Peyer's patch (tissue), 4 donors: ENCODE measurements at regions not wholly inside any gene's neighbourhood (a gene's known extent, or its start where the extent isn't known, plus 50 kb on each side); places are given as distances from the start of the nearest gene placed in this dataset.
A peak's percentile ranks its signal among the peaks of the same experiment; 100 is the strongest.
"Not testable (repeated sequence)": the region's sequence is repeated elsewhere in the genome, so short reads cannot be mapped to it uniquely, and the experiment has no call there.

Experiments used
- DNase-seq, 3 donors: peaks; one replicate each; pipeline ENCODE4 v3.0.0-alpha.2; 2017 to 2019
- H3K27ac ChIP-seq, 4 donors: fragments of 200-600 bp; sonication (generic); one replicate each; pipeline ENCODE4 v1.5.1; 2016 to 2019
- H3K27me3 ChIP-seq, 2 donors: fragments of 200-600 bp; sonication (generic); one replicate each; pipeline ENCODE4 v1.5.1; 2019
- H3K36me3 ChIP-seq, 3 donors: fragments of 200-600 bp; sonication (generic); one replicate each; pipeline ENCODE4 v1.5.1; 2016 to 2019
- H3K4me1 ChIP-seq, 4 donors: fragments of 200-600 bp; sonication (generic); one replicate each; pipeline ENCODE4 v1.5.1; 2016 to 2019
- H3K4me3 ChIP-seq, 4 donors: fragments of 200-600 bp; sonication (generic); 1 replicate in 3 of 4; 2 replicates in 1 of 4; pipeline ENCODE4 v1.5.1; 2016 to 2019; ENCODE audit warnings: mild to moderate bottlenecking in 1 of 4
- H3K9me3 ChIP-seq, 4 donors: fragments of 200-600 bp; sonication (generic); one replicate each; pipeline ENCODE4 v1.5.1; 2016 to 2019; ENCODE audit warnings: mild to moderate bottlenecking in 1 of 4
- CTCF ChIP-seq, 6 experiments: fragments of 450-650 bp in 4 of 6; fragments of 200-600 bp in 2 of 6; sonication (generic) in 1 of 6; IDR thresholded peaks; one replicate each; pipeline ENCODE4 v1.5.1; 2017 to 2019; ENCODE audit warnings: antibody characterized with exemption in 6 of 6, mild to moderate bottlenecking in 3 of 6, moderate library complexity in 1 of 6
- POLR2A ChIP-seq, 2 donors: fragments of 450-650 bp; IDR thresholded peaks; one replicate each; pipeline ENCODE4 v1.5.1; 2017; ENCODE audit warnings: antibody characterized with exemption in 2 of 2, mild to moderate bottlenecking in 2 of 2, moderate library complexity in 2 of 2

DNA sequence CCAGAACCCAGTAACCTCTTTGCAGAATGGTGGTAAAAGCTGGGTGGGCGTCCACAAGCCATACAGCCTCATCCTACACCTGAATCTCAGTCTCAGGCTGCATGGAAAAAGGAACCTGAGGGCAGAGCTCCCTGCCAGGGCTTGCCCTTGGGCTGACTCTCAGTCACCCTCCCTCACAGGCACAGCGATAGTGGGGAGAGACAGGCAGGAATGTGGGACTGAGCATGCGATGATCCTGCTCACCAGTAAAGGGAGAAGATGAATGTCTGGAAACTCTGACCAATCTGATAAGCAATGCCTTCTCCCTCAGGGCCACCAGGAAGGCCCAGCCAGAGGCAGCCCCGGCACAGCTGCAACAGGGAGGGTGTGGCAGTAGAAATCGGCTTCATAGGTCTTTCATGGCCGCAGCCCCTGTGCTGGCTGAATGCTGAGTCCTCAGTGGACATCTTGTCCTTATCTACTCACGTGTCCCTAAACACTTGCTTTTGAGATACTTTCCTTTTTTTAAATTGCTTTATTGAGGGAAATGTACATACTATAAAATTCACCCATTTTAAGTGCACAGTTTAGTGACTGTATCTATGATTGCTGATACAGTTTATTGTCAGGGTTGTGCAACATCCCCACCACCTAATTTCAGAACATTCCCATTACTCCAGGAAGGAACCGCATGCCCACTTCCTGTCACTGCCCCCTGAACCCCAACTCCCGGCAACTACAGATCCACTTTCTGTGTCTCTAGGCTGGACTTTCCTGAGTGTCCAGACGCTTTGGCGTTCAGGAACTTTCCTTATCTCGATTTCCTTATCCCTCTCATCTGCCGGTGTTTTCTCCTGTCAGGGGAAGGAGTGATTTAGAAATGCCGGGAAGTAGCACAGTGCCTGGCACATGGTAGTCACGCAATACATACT, 258.1 kb downstream of the PCNX1 start:
- no peaks in the 10 kb centered on the region for H3K9me3 ChIP-seq
- H3K27ac ChIP-seq = peak overlapping the region in 2 of 4 donors; percentile 47 to 48
- no peaks in the 10 kb centered on the region for H3K36me3 ChIP-seq
- H3K4me1 ChIP-seq = peaks cover 0 to 17% (median 0%) of the 10 kb centered on the region in 4 donors
- peak in 2 of 3 donors; percentile 70 to 74 for DNase-seq
- peak in 2 of 6 experiments; percentile 4 to 30 for TF ChIP-seq CTCF (IDR thresholded peaks at IDR 0.05)
- no peak for TF ChIP-seq POLR2A (IDR thresholded peaks at IDR 0.05)
- no peaks in the 10 kb centered on the region for H3K27me3 ChIP-seq
- no peak overlapping the region for H3K4me3 ChIP-seq

DNA sequence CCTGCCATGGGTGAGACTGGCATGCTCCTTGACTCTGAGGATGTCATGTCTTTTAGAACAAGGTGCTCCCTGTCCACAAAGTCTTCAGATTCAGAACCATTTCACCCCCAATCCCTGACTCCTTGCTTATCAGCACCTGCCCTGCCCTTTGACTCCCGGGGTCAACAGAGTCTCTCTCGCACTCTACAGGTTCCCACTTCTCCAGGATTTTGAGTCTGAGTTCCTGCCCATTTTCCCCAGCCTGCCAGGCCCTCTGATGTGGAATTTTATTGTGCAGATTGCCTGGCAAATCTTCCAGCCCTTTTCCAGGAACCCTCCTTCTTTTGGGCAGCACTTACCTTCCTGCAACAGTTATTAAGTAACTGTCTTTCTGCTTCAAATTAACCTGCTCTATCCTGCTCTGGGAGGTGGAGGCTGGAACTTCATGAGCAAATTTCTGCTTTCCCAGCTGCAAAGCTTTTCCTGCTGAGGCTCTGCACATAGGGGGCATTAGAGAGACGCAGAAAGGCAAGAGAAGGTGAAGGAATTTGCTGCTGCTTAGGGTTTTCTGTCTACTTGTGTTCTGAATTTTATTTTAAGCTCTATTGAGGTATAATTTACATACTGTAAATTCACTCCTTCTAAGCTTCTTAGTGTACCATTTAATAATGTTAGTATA, 259.1 kb downstream of the PCNX1 start:
- peak overlapping the region in 1 of 4 donors; percentile 48 for H3K27ac ChIP-seq
- H3K36me3 ChIP-seq = no peaks in the 10 kb centered on the region
- TF ChIP-seq CTCF (IDR thresholded peaks at IDR 0.05) (peak in 3 of 6 experiments; percentile 27 to 54 (median 53)), POLR2A (IDR thresholded peaks at IDR 0.05) (no peak)
- H3K4me1 ChIP-seq = peaks cover 0 to 17% (median 0%) of the 10 kb centered on the region in 4 donors
- DNase-seq = no peak
- no peak overlapping the region for H3K4me3 ChIP-seq
- H3K9me3 ChIP-seq = no peaks in the 10 kb centered on the region
- no peaks in the 10 kb centered on the region for H3K27me3 ChIP-seq

- H3K27me3 ChIP-seq, H3K36me3 ChIP-seq, DNase-seq, H3K27ac ChIP-seq, H3K4me3 ChIP-seq, H3K9me3 ChIP-seq: not testable (repeated sequence)
- H3K4me1 ChIP-seq = peaks cover 0 to 17% (median 0%) of the 10 kb centered on the region in 4 donors
These were observed 260.2 kb downstream of the PCNX1 start for GRCh38 chr14:71167325-71167950.

GRCh38 chr14:71168161-71168560, 260.9 kb downstream of the PCNX1 start:
- peak overlapping the region in 2 of 4 donors; percentile 7 to 12 for H3K4me3 ChIP-seq
- not testable (repeated sequence) for H3K36me3 ChIP-seq, DNase-seq, H3K27ac ChIP-seq, H3K9me3 ChIP-seq, H3K27me3 ChIP-seq
- H3K4me1 ChIP-seq = peaks cover 0 to 17% (median 0%) of the 10 kb centered on the region in 4 donors

DNA sequence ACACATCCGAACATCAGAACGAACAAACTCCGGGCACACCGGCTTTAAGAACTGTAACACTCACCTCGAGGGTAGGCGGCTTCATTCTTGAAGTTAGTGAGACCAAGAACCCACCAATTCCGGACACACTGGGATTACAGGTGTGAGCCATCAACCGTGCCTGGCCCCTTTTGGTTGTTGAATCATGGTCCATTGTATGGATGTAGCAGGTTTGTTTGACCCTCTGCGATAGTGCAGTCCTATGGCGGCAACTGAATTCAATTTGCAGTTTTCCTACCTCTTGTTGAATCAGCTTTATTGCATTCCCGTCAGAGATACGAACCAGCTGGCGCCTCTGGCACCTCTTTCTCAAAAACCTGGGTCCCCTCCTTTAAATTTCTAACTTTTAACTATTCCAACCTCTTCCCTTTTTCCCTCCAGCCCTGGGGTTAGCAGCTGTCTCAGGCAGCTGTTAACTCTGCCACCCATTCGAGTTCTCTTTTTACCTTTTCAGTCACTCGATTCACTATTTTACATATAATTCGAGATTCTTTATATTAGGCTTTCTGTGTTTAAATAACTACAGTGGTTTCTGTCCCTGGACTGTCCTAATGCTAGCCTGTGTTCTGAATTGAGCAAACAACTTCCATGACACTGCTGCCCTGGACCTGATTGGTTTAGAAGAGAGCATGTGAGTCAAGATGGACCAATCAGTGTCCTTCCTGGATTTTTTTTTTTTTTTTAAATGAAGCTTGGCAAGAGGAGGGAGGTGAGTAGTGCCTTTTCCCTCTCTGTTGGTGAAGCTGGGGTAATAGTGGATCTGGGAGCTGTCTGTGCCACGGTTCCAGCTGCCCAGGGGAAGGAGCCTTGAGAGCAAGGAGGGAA, 261.5 kb downstream of the PCNX1 start:
- no peak for TF ChIP-seq CTCF (IDR thresholded peaks at IDR 0.05)
- no peak for TF ChIP-seq POLR2A (IDR thresholded peaks at IDR 0.05)
- peaks cover 0 to 13% (median 0%) of the 10 kb centered on the region in 4 donors for H3K4me1 ChIP-seq
- H3K9me3 ChIP-seq = no peaks in the 10 kb centered on the region
- no peak for DNase-seq
- no peaks in the 10 kb centered on the region for H3K36me3 ChIP-seq
- no peaks in the 10 kb centered on the region for H3K27me3 ChIP-seq
- H3K27ac ChIP-seq = no peak overlapping the region
- peak overlapping the region in 2 of 4 donors; percentile 7 to 12 for H3K4me3 ChIP-seq

- TF ChIP-seq CTCF (IDR thresholded peaks at IDR 0.05) (no peak), POLR2A (IDR thresholded peaks at IDR 0.05) (no peak)
- Histone ChIP-seq H3K4me3 (no peak overlapping the region), H3K36me3 (no peaks in the 10 kb centered on the region), H3K9me3 (no peaks in the 10 kb centered on the region), H3K4me1 (peaks cover 0 to 4% (median 0%) of the 10 kb centered on the region in 4 donors), H3K27ac (no peak overlapping the region), H3K27me3 (no peaks in the 10 kb centered on the region)
- DNase-seq = no peak
These were observed 262.6 kb downstream of the PCNX1 start for GRCh38 chr14:71169861-71170260.
